ENCODE measurements at regions not wholly inside any gene's neighbourhood (a gene's known extent, or its start where the extent isn't known, plus 50 kb on each side); places are given as distances from the start of the nearest gene placed in this dataset.
A peak's percentile ranks its signal among the peaks of the same experiment; 100 is the strongest.

DNA sequence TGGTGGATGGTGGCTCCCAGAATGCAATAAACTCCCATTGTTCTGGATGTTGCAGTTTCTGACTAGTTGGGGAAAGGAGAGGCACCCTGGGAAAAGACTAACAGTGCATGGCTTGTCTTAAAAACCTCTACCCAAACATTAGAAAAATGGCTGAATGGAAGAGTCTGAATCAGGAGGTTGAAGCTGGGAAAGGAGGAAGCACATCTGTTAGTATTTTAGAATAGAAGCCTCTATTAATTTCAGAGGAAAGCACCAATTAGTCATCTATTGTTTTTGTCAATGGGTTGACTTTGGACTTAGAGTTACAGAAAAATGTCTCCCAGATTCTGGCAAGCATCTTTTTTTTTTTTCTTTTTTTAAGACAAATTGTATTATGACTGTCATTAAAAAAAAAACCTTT is 56.1 kb upstream of the ELMO1 start:
- intact Hi-C loops (cut with micrococcal nuclease), result no loop called here
- CTCF ChIA-PET, result interaction anchor here (0.9 to 1.5 kb wide), 2 partner anchors 9 to 303 kb away, joined by 3 to 7 read pairs; no protein-coding TSS in a partner anchor

DNA sequence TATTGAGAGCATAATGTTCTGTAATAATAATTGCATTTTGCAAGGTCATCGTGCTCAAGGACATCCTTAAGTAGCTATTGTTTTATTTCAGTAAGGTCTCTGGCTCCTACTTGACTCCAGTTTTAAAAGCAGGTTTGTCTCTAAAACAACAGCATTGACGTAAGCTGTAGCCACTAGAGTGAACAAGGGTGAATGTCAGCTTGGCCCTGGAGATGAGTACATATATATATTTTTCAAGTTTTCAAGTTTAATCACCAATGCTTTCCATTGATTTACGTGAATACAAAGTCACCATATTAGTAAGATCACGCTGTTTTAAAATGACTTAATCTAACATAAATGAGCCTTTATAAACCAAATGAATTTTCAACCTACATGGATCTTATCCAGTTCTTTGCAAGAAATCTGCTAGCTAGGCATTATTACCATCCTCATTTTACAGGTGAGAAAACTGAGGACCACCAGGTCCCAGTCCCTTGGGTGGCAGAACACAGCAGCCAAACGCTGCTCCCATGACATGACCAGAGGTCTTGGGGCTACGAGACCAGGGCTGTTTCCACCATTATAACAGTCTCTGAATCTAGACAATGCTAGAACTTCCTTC is 57.2 kb upstream of the ELMO1 start:
- intact Hi-C loops (cut with micrococcal nuclease), result no loop called here
- Mint-ChIP-seq H3K36me3 (ENCODE audit: low read depth) (no peaks in the 10 kb centered on the region), H3K4me1 (ENCODE audit: low read depth) (no peaks in the 10 kb centered on the region), H3K27ac (no peak overlapping the region), H3K9me3 (no peaks in the 10 kb centered on the region), H3K4me3 (no peak overlapping the region), H3K27me3 (ENCODE audit: low read depth) (peaks cover 11% of the 10 kb centered on the region)
- DNase-seq, result no peak
- CTCF ChIA-PET, result interaction anchor here (0.9 to 5.2 kb wide), 4 partner anchors 9 to 304 kb away, joined by 3 to 48 read pairs (median 11); no protein-coding TSS in a partner anchor

More for the DNA sequence above, 56.1 kb upstream of the ELMO1 start:
- peaks cover 11% of the 10 kb centered on the region for H3K27me3 Mint-ChIP-seq (ENCODE audit: low read depth)
- no peak overlapping the region for H3K4me3 Mint-ChIP-seq
- H3K36me3 Mint-ChIP-seq (ENCODE audit: low read depth), result no peaks in the 10 kb centered on the region
- no peaks in the 10 kb centered on the region for H3K9me3 Mint-ChIP-seq
- H3K27ac Mint-ChIP-seq, result no peak overlapping the region
- DNase-seq, result no peak
- H3K4me1 Mint-ChIP-seq (ENCODE audit: low read depth), result no peaks in the 10 kb centered on the region

DNA sequence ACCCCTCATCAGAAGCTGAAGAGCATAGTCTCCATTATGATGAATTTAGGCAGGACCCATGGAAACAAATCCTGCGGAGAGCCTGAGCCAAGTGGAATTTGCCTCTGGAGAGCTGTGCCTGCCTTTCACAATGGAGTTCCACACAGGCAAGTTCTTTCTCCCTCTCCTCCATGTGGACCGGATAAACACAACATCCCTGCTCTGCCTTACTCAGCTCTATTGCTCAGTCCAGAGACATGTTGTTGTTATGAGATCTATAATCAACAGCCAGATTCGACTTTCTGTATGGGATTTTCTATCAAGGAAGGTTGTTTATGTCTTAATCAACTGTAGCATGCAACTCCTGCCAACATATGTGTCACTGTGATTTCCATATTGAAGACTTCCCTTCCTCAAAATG is 59.5 kb upstream of the ELMO1 start:
- Mint-ChIP-seq H3K27ac (no peak overlapping the region), H3K9me3 (no peaks in the 10 kb centered on the region), H3K36me3 (ENCODE audit: low read depth) (no peaks in the 10 kb centered on the region), H3K27me3 (ENCODE audit: low read depth) (peaks cover 11% of the 10 kb centered on the region), H3K4me1 (ENCODE audit: low read depth) (no peaks in the 10 kb centered on the region), H3K4me3 (no peak overlapping the region)
- CTCF ChIA-PET, result interaction anchor here (0.8 to 5.2 kb wide), 11 partner anchors 11 to 326 kb away, joined by 3 to 48 read pairs (median 4); no protein-coding TSS in a partner anchor
- intact Hi-C loops (cut with micrococcal nuclease), result no loop called here
- no peak for DNase-seq

DNA sequence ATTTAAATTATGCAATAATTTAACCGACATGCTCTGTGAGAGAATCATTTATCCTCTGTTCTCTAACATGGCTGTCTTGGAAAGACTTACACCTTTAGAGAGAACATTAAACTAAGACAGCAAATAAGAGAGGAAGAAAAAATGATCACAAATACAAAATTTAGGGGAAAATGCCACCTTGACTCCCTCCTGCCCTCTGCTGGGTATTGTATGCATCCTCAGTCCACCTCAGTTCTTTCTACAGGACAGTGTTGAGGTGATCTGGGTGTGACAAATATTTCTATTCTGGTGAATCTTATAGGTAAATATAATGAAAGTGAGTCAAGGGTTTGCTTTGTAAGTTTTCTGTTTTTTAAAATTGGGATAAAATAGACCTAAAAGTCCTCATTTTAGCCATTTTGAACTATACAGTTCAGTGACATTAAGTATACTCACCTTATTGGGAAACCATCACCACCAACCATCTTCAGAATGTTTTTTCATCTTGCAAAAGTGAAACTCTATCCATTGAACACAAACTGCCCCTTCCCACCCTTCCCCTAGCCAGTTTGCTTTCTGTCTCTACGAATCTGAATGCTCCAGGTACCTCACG is 61.5 kb upstream of the ELMO1 start:
- no peaks in the 10 kb centered on the region for H3K36me3 Mint-ChIP-seq (ENCODE audit: low read depth)
- intact Hi-C loops (cut with micrococcal nuclease), result loop anchor here (1.0 to 5.0 kb wide), 4 partner anchors 225 to 523 kb away; no protein-coding TSS in a partner anchor

DNA sequence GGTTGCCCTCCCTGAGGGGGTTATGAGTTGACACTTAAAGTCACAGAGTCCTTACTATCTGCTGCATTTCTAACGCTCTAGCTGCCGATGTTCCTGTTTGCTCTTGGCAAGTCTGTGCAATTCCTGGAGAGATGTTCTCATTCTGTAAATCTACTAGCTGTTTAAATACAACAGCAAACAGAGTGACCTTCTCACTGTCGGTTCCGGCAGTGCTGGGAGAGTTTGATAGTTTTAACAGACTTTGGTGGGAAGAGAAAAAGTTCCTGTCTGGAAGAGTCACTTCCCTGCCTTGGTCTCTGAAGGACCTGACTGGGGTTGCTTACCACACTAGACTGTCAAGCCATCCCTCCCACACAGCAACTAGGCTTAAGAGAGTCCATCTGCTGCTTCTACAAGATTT is 63.3 kb upstream of the ELMO1 start:
- CTCF ChIA-PET, result interaction anchor here (1.2 to 1.5 kb wide), 3 partner anchors 8 to 277 kb away, joined by 3 read pairs; no protein-coding TSS in a partner anchor
- H3K4me1 Mint-ChIP-seq (ENCODE audit: low read depth), result no peaks in the 10 kb centered on the region
- no peak for DNase-seq
- H3K27me3 Mint-ChIP-seq (ENCODE audit: low read depth), result peaks cover 7% of the 10 kb centered on the region
- no peaks in the 10 kb centered on the region for H3K36me3 Mint-ChIP-seq (ENCODE audit: low read depth)
- intact Hi-C loops (cut with micrococcal nuclease), result loop anchor here (2.0 to 5.0 kb wide), 3 partner anchors 305 to 525 kb away; no protein-coding TSS in a partner anchor
- no peaks in the 10 kb centered on the region for H3K9me3 Mint-ChIP-seq
- no peak overlapping the region for H3K27ac Mint-ChIP-seq
- H3K4me3 Mint-ChIP-seq, result no peak overlapping the region

More for the DNA sequence above, 61.5 kb upstream of the ELMO1 start:
- no peaks in the 10 kb centered on the region for H3K9me3 Mint-ChIP-seq
- CTCF ChIA-PET, result interaction anchor here (0.6 to 5.2 kb wide), 9 partner anchors 13 to 639 kb away, joined by 3 to 48 read pairs (median 3); partner anchors contain the start of gene ELMO1
- peaks cover 7% of the 10 kb centered on the region for H3K27me3 Mint-ChIP-seq (ENCODE audit: low read depth)
- peak; percentile 49 for DNase-seq
- no peaks in the 10 kb centered on the region for H3K4me1 Mint-ChIP-seq (ENCODE audit: low read depth)
- no peak overlapping the region for H3K27ac Mint-ChIP-seq
- H3K4me3 Mint-ChIP-seq, result no peak overlapping the region

DNA sequence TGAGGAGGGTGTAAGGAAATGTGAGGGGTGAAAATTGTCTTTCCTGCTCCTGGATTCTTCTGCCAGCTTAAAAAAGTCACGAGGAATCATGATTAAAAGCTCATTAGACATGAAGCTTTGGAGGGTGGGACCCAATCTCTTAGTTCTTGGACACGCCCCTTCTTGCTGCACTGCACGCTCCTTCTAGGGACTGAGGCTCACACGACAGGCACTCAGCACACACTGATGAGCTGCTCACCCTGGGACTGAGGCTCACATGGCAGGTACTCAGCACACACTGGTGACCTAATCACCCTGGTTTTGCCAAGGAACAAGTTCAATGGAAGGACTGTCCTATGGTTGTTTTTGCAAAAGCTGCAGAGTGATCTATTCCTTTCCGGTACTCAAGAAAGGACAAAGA is 65.8 kb upstream of the ELMO1 start:
- no peaks in the 10 kb centered on the region for H3K27me3 Mint-ChIP-seq (ENCODE audit: low read depth)
- intact Hi-C loops (cut with micrococcal nuclease), result loop anchor here (5.0 kb wide), 2 partner anchors 307 to 318 kb away; no protein-coding TSS in a partner anchor
- H3K4me3 Mint-ChIP-seq, result no peak overlapping the region
- CTCF ChIA-PET, result interaction anchor here (1.2 kb wide), 1 partner anchor 19 kb away, joined by 3 read pairs; no protein-coding TSS in a partner anchor
- H3K27ac Mint-ChIP-seq, result no peak overlapping the region
- no peaks in the 10 kb centered on the region for H3K36me3 Mint-ChIP-seq (ENCODE audit: low read depth)
- no peaks in the 10 kb centered on the region for H3K9me3 Mint-ChIP-seq
- DNase-seq, result no peak
- H3K4me1 Mint-ChIP-seq (ENCODE audit: low read depth), result no peaks in the 10 kb centered on the region

DNA sequence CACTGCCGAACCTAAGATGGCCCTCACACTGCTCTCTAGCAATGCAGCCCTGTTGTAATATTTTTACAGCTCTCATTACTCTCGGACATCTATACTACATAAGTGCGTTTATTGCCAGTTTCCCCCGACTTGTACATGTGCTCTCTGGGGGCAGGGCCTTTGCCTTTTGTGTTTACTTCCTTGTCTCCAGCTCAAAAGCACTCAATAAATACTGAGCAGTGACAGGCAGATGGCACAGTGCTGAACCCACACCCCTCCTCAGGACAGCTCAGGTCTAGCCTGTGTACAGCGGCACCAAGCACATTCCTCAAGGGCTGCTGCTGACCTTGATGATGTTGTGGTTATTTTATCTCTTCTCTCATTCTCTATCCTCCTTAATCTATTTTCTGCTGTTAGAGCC is 68.0 kb upstream of the ELMO1 start:
- H3K27ac Mint-ChIP-seq, result no peak overlapping the region
- H3K4me3 Mint-ChIP-seq, result no peak overlapping the region
- no peaks in the 10 kb centered on the region for H3K27me3 Mint-ChIP-seq (ENCODE audit: low read depth)
- H3K4me1 Mint-ChIP-seq (ENCODE audit: low read depth), result no peaks in the 10 kb centered on the region
- CTCF ChIA-PET, result interaction anchor here (0.7 kb wide), 1 partner anchor 11 kb away, joined by 3 read pairs; no protein-coding TSS in a partner anchor
- no peaks in the 10 kb centered on the region for H3K36me3 Mint-ChIP-seq (ENCODE audit: low read depth)
- no peaks in the 10 kb centered on the region for H3K9me3 Mint-ChIP-seq
- intact Hi-C loops (cut with micrococcal nuclease), result no loop called here
- DNase-seq, result no peak

DNA sequence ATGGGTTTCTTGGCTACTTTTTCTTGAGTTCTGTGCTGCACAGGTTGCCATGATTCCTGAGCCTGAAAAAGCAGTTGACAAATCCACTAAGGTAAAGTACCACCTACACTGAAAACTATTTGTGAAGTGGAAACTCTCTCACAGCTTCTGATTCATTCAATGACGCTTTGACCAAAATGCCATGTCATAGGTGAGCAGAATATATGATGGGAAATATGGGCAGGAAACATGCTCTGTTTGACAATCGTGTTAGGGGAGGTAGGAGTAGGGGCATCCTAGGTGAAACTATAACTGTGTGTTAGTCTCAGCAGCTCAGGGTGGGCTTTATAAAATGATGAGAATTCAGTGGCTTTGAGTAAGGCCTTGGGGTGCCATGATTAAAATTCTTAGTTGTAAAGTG is 69.6 kb upstream of the ELMO1 start:
- CTCF ChIA-PET, result interaction anchor here (0.6 to 0.7 kb wide), 2 partner anchors 167 to 311 kb away, joined by 3 read pairs; no protein-coding TSS in a partner anchor
- intact Hi-C loops (cut with micrococcal nuclease), result no loop called here
- Mint-ChIP-seq H3K4me3 (no peak overlapping the region), H3K27me3 (ENCODE audit: low read depth) (no peaks in the 10 kb centered on the region), H3K36me3 (ENCODE audit: low read depth) (no peaks in the 10 kb centered on the region), H3K27ac (no peak overlapping the region), H3K9me3 (no peaks in the 10 kb centered on the region), H3K4me1 (ENCODE audit: low read depth) (no peaks in the 10 kb centered on the region)
- no peak for DNase-seq

DNA sequence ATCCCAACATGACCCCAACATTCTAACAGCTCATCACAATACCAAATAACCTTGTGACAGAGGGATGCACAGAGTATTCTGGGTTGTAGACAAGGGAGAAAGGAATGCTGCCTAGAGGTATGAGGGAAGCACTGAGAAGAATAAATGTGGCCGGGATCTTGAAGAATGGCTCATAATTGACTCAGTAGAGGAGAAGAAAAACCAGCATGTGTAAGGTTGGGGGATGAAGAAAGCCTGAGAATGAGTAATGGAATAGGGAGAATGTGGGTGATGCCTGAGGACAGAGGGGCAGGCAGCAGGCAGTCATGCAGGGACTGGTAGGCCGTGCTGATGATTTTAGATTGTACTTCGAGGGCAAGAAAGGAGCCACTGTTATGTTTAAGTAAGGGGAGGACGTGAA is 75.4 kb upstream of the ELMO1 start:
- intact Hi-C loops (cut with micrococcal nuclease), result no loop called here
- Mint-ChIP-seq H3K36me3 (ENCODE audit: low read depth) (no peaks in the 10 kb centered on the region), H3K27ac (no peak overlapping the region), H3K27me3 (ENCODE audit: low read depth) (peaks cover 2% of the 10 kb centered on the region), H3K9me3 (no peaks in the 10 kb centered on the region), H3K4me1 (ENCODE audit: low read depth) (no peaks in the 10 kb centered on the region), H3K4me3 (no peak overlapping the region)
- no peak for DNase-seq
- CTCF ChIA-PET, result no interaction called here

DNA sequence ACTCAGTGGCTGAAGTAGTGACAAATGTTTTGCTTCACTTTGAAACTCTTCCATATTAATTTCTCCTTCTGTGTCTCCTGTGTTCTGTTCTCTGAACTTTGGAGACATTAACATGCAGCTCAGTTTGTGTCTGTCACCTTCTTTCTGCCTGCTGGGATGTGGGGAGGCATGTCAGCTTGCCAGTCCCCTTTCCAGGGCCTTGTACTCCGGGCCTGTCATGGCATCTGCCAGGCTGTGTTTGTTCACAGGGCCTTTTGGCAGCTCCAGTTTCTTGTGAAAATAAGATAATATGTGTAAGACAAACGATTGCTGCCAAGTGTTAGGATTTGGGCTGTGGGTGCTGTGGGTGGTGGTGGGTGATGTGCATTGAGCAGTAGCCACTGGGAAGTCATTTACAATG is 76.1 kb upstream of the ELMO1 start:
- CTCF ChIA-PET, result no interaction called here
- H3K27ac Mint-ChIP-seq, result no peak overlapping the region
- intact Hi-C loops (cut with micrococcal nuclease), result no loop called here

DNA sequence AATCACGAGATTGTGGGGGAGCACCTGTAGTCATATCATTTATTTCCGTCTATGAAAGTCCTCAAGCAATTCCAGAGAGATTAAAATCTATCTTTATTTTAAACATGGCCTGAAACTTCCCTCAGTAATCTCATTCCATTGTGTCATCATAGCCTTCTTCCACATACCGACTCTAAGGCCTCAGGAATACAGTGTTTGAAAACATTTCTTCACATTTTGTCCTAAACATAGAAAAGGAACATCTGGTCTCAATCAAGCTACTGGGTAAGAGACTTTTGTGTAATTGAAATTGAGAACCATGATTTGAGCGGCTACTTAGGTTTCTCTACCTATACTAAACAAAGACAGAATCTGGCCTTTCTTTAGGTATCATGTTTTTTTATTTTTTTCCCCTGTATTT is 78.0 kb upstream of the ELMO1 start:
- H3K4me1 Mint-ChIP-seq (ENCODE audit: low read depth), result no peaks in the 10 kb centered on the region
- H3K27me3 Mint-ChIP-seq (ENCODE audit: low read depth), result peaks cover 2% of the 10 kb centered on the region
- intact Hi-C loops (cut with micrococcal nuclease), result no loop called here
- no peaks in the 10 kb centered on the region for H3K36me3 Mint-ChIP-seq (ENCODE audit: low read depth)
- CTCF ChIA-PET, result no interaction called here
- DNase-seq, result no peak
- H3K4me3 Mint-ChIP-seq, result no peak overlapping the region
- H3K27ac Mint-ChIP-seq, result no peak overlapping the region
- H3K9me3 Mint-ChIP-seq, result no peaks in the 10 kb centered on the region

More for the DNA sequence above, 76.1 kb upstream of the ELMO1 start:
- Mint-ChIP-seq H3K9me3 (no peaks in the 10 kb centered on the region), H3K36me3 (ENCODE audit: low read depth) (no peaks in the 10 kb centered on the region), H3K27me3 (ENCODE audit: low read depth) (peaks cover 2% of the 10 kb centered on the region), H3K4me1 (ENCODE audit: low read depth) (no peaks in the 10 kb centered on the region), H3K4me3 (no peak overlapping the region)
- no peak for DNase-seq

DNA sequence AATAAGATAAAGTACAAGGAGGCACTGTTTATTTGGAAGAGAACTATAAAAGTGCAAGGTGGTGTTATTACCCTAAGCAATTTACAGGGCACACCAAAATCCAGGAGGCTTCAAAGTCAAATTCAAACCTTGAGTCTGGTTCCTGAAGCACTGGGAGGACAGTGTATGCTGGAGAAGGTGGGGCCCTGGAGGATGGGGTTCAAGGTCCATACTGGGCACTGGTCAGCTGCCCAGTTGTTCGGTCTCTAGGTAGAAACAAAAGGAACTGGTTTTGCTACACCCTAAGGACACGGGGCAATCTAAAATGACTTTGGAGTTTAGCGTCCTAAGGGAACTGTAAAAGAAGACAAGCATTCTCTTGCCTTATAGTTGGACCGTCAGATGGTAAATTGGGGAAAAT is 78.4 kb upstream of the ELMO1 start:
- no peak overlapping the region for H3K4me3 Mint-ChIP-seq
- no peaks in the 10 kb centered on the region for H3K9me3 Mint-ChIP-seq
- H3K27ac Mint-ChIP-seq, result no peak overlapping the region
- H3K27me3 Mint-ChIP-seq (ENCODE audit: low read depth), result peaks cover 2% of the 10 kb centered on the region
- CTCF ChIA-PET, result interaction anchor here (0.6 kb wide), 1 partner anchor 11 kb away, joined by 3 read pairs; no protein-coding TSS in a partner anchor
- no peak for DNase-seq
- no peaks in the 10 kb centered on the region for H3K4me1 Mint-ChIP-seq (ENCODE audit: low read depth)
- H3K36me3 Mint-ChIP-seq (ENCODE audit: low read depth), result no peaks in the 10 kb centered on the region
- intact Hi-C loops (cut with micrococcal nuclease), result no loop called here

Measured in activated naive CD4-positive, alpha-beta T cell treated with anti-CD3 and anti-CD28 coated beads for 36 hours (primary cell).